Keratinocyte (primary cell): ENCODE measurements at regions not wholly inside any gene's neighbourhood (a gene's known extent, or its start where the extent isn't known, plus 50 kb on each side); places are given as distances from the start of the nearest gene placed in this dataset.

Experiments
- DNase-seq: peaks from one replicate; pipeline ENCODE4 v3.0.0-alpha.2; 2011; ENCODE audit warnings: low read depth, missing footprints, low spot score
- FAIRE-seq: peaks from 2 replicates; lab custom pipeline; 2011; peaks lifted over from hg19 to GRCh38; lab: Jason Lieb, UNC
- H2AFZ ChIP-seq: 2 replicates; pipeline ENCODE4 v1.6.0; 2012; ENCODE audit warnings: low read length, control low read depth, inconsistent platforms; ENCODE audit not compliant: control insufficient read depth
- H3K27ac ChIP-seq: 2 replicates; pipeline ENCODE4 v1.5.1; 2011; ENCODE audit warnings: low read length; ENCODE audit not compliant: control insufficient read depth, insufficient read depth
- H3K27me3 ChIP-seq: 3 replicates; pipeline ENCODE4 v1.6.0; 2011; ENCODE audit warnings: low read length; ENCODE audit not compliant: control insufficient read depth, insufficient read depth; ENCODE audit errors: extremely low read depth
- H3K36me3 ChIP-seq, 2 experiments: 2 replicates in 1 of 2; 3 replicates in 1 of 2; pipeline ENCODE4 v1.5.1; 2011; ENCODE audit warnings: low read length in 2 of 2, mild to moderate bottlenecking in 1 of 2; ENCODE audit not compliant: control insufficient read depth in 2 of 2, insufficient read depth in 2 of 2; ENCODE audit errors: extremely low read depth in 1 of 2
- H3K4me1 ChIP-seq: 3 replicates; pipeline ENCODE4 v1.5.1; 2011; ENCODE audit warnings: low read length; ENCODE audit not compliant: control insufficient read depth, insufficient read depth; ENCODE audit errors: extremely low read depth
- H3K4me2 ChIP-seq: 3 replicates; pipeline ENCODE4 v1.6.0; 2011; ENCODE audit warnings: low read depth, low read length; ENCODE audit not compliant: control insufficient read depth, insufficient read depth; ENCODE audit errors: extremely low read depth
- H3K4me3 ChIP-seq, 3 experiments: fragments of 200-600 bp in 1 of 3; sonication (generic) in 1 of 3; 2 replicates in 2 of 3; 3 replicates in 1 of 3; pipeline ENCODE4 v1.5.1; 2011 to 2016; ENCODE audit warnings: low read length in 3 of 3, mild to moderate bottlenecking in 3 of 3, control low read depth in 2 of 3, inconsistent platforms in 1 of 3, low read depth in 1 of 3, mixed read lengths in 1 of 3, mixed run types in 1 of 3, moderate library complexity in 1 of 3; ENCODE audit not compliant: control insufficient read depth in 2 of 3, insufficient read depth in 2 of 3; ENCODE audit errors: extremely low read depth in 1 of 3
- H3K79me2 ChIP-seq: 2 replicates; pipeline ENCODE4 v1.6.0; 2012; ENCODE audit warnings: low read length; ENCODE audit not compliant: control insufficient read depth, insufficient read depth
- H3K9ac ChIP-seq: 3 replicates; pipeline ENCODE4 v1.6.0; 2011; ENCODE audit warnings: low read length; ENCODE audit not compliant: control insufficient read depth, insufficient read depth; ENCODE audit errors: extremely low read depth
- H3K9me1 ChIP-seq: 3 replicates; pipeline ENCODE4 v1.6.0; 2011; ENCODE audit warnings: low read length; ENCODE audit not compliant: control insufficient read depth, insufficient read depth; ENCODE audit errors: extremely low read depth
- H3K9me3 ChIP-seq: 2 replicates; pipeline ENCODE4 v1.5.1; 2012; ENCODE audit warnings: low read depth, low read length; ENCODE audit not compliant: control insufficient read depth
- H4K20me1 ChIP-seq: 3 replicates; pipeline ENCODE4 v1.6.0; 2011; ENCODE audit warnings: low read length; ENCODE audit not compliant: control insufficient read depth, insufficient read depth; ENCODE audit errors: extremely low read depth
- CTCF ChIP-seq, 3 experiments: IDR thresholded peaks in 1 of 3; conservative IDR thresholded peaks in 1 of 3; optimal IDR thresholded peaks in 1 of 3; 2 replicates in 2 of 3; 3 replicates in 1 of 3; pipeline versions ENCODE3 to v1.5.1; 2011; ENCODE audit warnings: low read length in 3 of 3, mild to moderate bottlenecking in 3 of 3, moderate library complexity in 2 of 3, control low read depth in 1 of 3, inconsistent platforms in 1 of 3; ENCODE audit not compliant: insufficient read depth in 2 of 3; ENCODE audit errors: extremely low read depth in 1 of 3
- EZH2 ChIP-seq: IDR thresholded peaks from one replicate; pipeline ENCODE4 v1.6.1; 2012; ENCODE audit warnings: inconsistent platforms, mild to moderate bottlenecking, low read length, moderate library complexity
- dilution Hi-C: fragments of 300-500 bp; cut with MboI; formaldehyde crosslinking; loops from one replicate; pipeline ENCODE4 v1.7.0; 2020; ENCODE audit warnings: low sequenced_read_pairs; ENCODE audit not compliant: extremely low pct_ligation_motif_present

- Histone ChIP-seq H3K9me1 (no peaks in the 10 kb centered on the region), H4K20me1 (no peaks in the 10 kb centered on the region), H3K36me3 (no peaks in the 10 kb centered on the region), H3K4me3 (no peak overlapping the region), H3K4me1 (no peaks in the 10 kb centered on the region), H3K27me3 (no peaks in the 10 kb centered on the region), H3K9me3 (no peaks in the 10 kb centered on the region), H3K9ac (no peak overlapping the region), H3K4me2 (no peak overlapping the region), H3K27ac (no peak overlapping the region), H2AFZ (no peak overlapping the region), H3K79me2 (no peaks in the 10 kb centered on the region)
- FAIRE-seq = no peak
- TF ChIP-seq CTCF (optimal IDR thresholded peaks at IDR 0.05 in 1 of 3, IDR thresholded peaks at IDR 0.05 in 1 of 3, conservative IDR thresholded peaks at IDR 0.05 in 1 of 3; ENCODE audit: extremely low read depth in 1 of 3, insufficient read depth in 2 of 3, low read length in 3 of 3) (no peak), EZH2 (no peak)
- dilution Hi-C loops = no loop called here
- no peak for DNase-seq
Observed at GRCh38 chr6:100260584-100260983, 204.1 kb downstream of the SIM1 start.

GRCh38 chr6:100259865-100260264, 204.9 kb downstream of the SIM1 start:
- dilution Hi-C loops = no loop called here
- no peak overlapping the region for H3K27ac ChIP-seq
- DNase-seq (no peak), FAIRE-seq (no peak)
- no peaks in the 10 kb centered on the region for H4K20me1 ChIP-seq
- no peak overlapping the region for H2AFZ ChIP-seq
- no peak for TF ChIP-seq EZH2
- TF ChIP-seq CTCF (optimal IDR thresholded peaks at IDR 0.05 in 1 of 3, IDR thresholded peaks at IDR 0.05 in 1 of 3, conservative IDR thresholded peaks at IDR 0.05 in 1 of 3; ENCODE audit: extremely low read depth in 1 of 3, insufficient read depth in 2 of 3, low read length in 3 of 3) = no peak
- H3K27me3 ChIP-seq = no peaks in the 10 kb centered on the region
- no peak overlapping the region for H3K4me2 ChIP-seq
- no peak overlapping the region for H3K4me3 ChIP-seq
- no peaks in the 10 kb centered on the region for H3K9me1 ChIP-seq
- no peaks in the 10 kb centered on the region for H3K4me1 ChIP-seq
- no peaks in the 10 kb centered on the region for H3K79me2 ChIP-seq
- H3K36me3 ChIP-seq = no peaks in the 10 kb centered on the region
- no peak overlapping the region for H3K9ac ChIP-seq
- H3K9me3 ChIP-seq = no peaks in the 10 kb centered on the region
